MM.1S (cell line): ENCODE measurements at regions not wholly inside any gene's neighbourhood (a gene's known extent, or its start where the extent isn't known, plus 50 kb on each side); places are given as distances from the start of the nearest gene placed in this dataset.

Source experiments
- EZH2 ChIP-seq: fragments of 300-600 bp; sonication (generic); optimal IDR thresholded peaks from 2 replicates; pipeline ENCODE3; 2017; ENCODE audit warnings: low read depth, mild to moderate bottlenecking, antibody characterized with exemption, low read length, mixed read lengths
- EZH2phosphoT487 ChIP-seq: fragments of 300-600 bp; sonication (generic); IDR thresholded peaks from 2 replicates; pipeline ENCODE4 v1.6.1; 2018; ENCODE audit warnings: antibody characterized with exemption, low read length
- TF ChIP-seq, protein P1 (sequence below): fragments of 300-600 bp; sonication (generic); IDR thresholded peaks from 2 replicates; pipeline ENCODE4 v1.5.1; 2016; ENCODE audit warnings: antibody characterized with exemption, low read length, mixed read lengths

DNA sequence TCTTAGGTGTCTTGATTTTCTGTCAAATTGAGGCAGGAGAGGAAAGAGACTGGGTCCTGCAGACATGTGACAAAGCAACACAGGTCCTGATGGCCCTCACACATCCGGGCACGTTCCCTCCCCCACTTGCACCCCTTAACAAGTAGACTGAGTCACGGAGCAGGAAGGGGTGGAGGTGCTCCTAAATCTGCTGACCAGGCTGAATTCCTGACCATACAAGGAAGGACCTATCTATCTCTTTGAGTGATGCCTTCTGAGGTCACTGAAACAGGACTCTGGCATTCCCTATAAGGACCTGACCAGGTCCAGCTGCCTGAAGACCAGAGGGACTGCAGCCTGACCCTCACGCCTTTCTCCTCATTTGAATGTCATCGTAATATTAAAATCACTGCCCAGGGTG, 250.3 kb downstream of the COL4A1 start:
- TF ChIP-seq, protein P1, sequence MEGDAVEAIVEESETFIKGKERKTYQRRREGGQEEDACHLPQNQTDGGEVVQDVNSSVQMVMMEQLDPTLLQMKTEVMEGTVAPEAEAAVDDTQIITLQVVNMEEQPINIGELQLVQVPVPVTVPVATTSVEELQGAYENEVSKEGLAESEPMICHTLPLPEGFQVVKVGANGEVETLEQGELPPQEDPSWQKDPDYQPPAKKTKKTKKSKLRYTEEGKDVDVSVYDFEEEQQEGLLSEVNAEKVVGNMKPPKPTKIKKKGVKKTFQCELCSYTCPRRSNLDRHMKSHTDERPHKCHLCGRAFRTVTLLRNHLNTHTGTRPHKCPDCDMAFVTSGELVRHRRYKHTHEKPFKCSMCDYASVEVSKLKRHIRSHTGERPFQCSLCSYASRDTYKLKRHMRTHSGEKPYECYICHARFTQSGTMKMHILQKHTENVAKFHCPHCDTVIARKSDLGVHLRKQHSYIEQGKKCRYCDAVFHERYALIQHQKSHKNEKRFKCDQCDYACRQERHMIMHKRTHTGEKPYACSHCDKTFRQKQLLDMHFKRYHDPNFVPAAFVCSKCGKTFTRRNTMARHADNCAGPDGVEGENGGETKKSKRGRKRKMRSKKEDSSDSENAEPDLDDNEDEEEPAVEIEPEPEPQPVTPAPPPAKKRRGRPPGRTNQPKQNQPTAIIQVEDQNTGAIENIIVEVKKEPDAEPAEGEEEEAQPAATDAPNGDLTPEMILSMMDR, result no peak
- no peak for TF ChIP-seq EZH2phosphoT487
- TF ChIP-seq EZH2, result no peak
